Head of caudate nucleus (tissue), 42 donors: ENCODE measurements at regions not wholly inside any gene's neighbourhood (a gene's known extent, or its start where the extent isn't known, plus 50 kb on each side); places are given as distances from the start of the nearest gene placed in this dataset.
"Not testable (repeated sequence)": the region's sequence is repeated elsewhere in the genome, so short reads cannot be mapped to it uniquely, and the experiment has no call there.

Source experiments
- DNase-seq, 42 donors: peaks; one replicate each; pipeline versions ENCODE4 v3.0.0 to v3.0.0-alpha.2; 2020 to 2021; ENCODE audit warnings: mixed read lengths in 7 of 42
- intact Hi-C: fragments of 100-400 bp; cut with DNase I; formaldehyde crosslinking; loops from one replicate; pipeline ENCODE4 v1.15.0; 2022

- DNase-seq, intact Hi-C loops: not testable (repeated sequence)
Measured at GRCh38 chrY:26491507-26491906, 869.6 kb downstream of the CDY1 start.

GRCh38 chrY:26521436-26521835 lies 899.5 kb downstream of the CDY1 start:
- DNase-seq, intact Hi-C loops: not testable (repeated sequence)

GRCh38 chrY:26555015-26555414 lies 933.1 kb downstream of the CDY1 start:
- DNase-seq, result no peak
- intact Hi-C loops, result no loop called here

DNA sequence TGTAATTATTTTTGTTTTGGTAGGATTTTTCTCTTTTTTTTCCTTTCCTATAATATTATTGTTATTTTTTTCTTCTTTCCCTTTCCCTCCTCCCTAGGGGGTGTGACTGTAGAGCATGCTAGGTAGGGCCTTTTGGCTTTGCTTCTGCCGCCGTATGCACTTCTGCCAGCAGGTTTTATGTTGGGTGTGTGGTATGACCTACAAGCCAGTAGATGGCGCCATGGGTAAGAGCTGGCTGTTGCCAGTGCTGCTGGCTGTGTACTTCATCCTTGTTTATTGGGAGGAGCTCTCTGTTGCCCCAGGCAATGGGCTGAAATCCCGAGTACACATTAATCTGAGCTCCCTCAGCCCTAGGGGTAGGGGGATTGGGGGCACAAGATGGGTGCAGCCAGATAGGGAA lies 941.1 kb downstream of the CDY1 start:
- intact Hi-C loops, result not testable (repeated sequence)
- peak in 2 of 42 donors; percentile 0 to 12 for DNase-seq
